Tibial artery (tissue), 4 donors: ENCODE measurements at regions not wholly inside any gene's neighbourhood (a gene's known extent, or its start where the extent isn't known, plus 50 kb on each side); places are given as distances from the start of the nearest gene placed in this dataset.

Source experiments
- DNase-seq, 2 donors: peaks; one replicate each; pipeline ENCODE4 v3.0.0-alpha.2; 2019
- H3K27ac ChIP-seq, 2 donors: fragments of 200-600 bp; sonication (generic) in 1 of 2; 1 replicate in 1 of 2; 2 replicates in 1 of 2; pipeline ENCODE4 v1.5.1; 2018 to 2019; ENCODE audit warnings: mild to moderate bottlenecking in 1 of 2
- H3K27me3 ChIP-seq, 2 donors: fragments of 200-600 bp; sonication (generic) in 1 of 2; one replicate each; pipeline versions ENCODE4 v1.5.1 to v1.6.0; 2016 to 2019
- H3K36me3 ChIP-seq, 3 donors: fragments of 200-600 bp; sonication (generic) in 2 of 3; one replicate each; pipeline ENCODE4 v1.5.1; 2016 to 2019; ENCODE audit warnings: mild to moderate bottlenecking in 2 of 3
- H3K4me1 ChIP-seq, 4 donors: fragments of 200-600 bp; sonication (generic) in 2 of 4; 1 replicate in 3 of 4; 2 replicates in 1 of 4; pipeline ENCODE4 v1.5.1; 2016 to 2019
- H3K4me3 ChIP-seq, 2 donors: fragments of 200-600 bp; sonication (generic) in 1 of 2; 1 replicate in 1 of 2; 2 replicates in 1 of 2; pipeline ENCODE4 v1.5.1; 2018 to 2019; ENCODE audit warnings: mild to moderate bottlenecking in 2 of 2
- H3K9me3 ChIP-seq, 3 donors: fragments of 200-600 bp; sonication (generic) in 1 of 3; one replicate each; pipeline ENCODE4 v1.5.1; 2016 to 2019
- intact Hi-C: fragments of 100-400 bp; cut with DNase I; formaldehyde crosslinking; loops from one replicate; pipeline ENCODE4 v1.15.0; 2023; ENCODE audit warnings: low total_unique reads
- TF ChIP-seq, protein P1 (sequence below), 2 experiments: fragments of 200-600 bp in 1 of 2; fragments of 450-650 bp in 1 of 2; IDR thresholded peaks; one replicate each; pipeline ENCODE4 v1.5.1; 2017 to 2019; ENCODE audit warnings: antibody characterized with exemption in 2 of 2, mild to moderate bottlenecking in 1 of 2, moderate library complexity in 1 of 2

DNA sequence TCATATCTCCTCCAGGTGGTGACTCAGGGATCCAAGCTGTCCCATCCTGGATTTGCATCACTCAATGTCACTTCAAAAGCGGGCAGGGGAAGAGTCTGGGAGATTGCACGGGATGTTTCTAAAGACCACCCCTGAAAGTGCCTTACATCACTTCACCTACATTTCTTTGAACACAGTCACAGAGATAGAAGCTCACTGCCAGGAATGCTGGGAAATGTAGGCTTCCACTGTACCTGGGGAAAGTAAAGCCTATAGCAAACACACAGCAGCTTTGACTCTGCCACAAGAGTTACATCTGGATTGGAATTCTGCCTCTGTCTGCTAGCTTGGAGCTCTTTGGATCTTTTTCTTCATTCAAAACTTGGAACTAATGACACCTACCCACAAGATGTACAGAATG lies 300.9 kb downstream of the WDR11 start:
- no peak for DNase-seq
- Histone ChIP-seq H3K27me3 (no peaks in the 10 kb centered on the region), H3K27ac (no peak overlapping the region), H3K4me1 (peaks cover 0 to 6% (median 0%) of the 10 kb centered on the region in 4 donors), H3K36me3 (no peaks in the 10 kb centered on the region), H3K4me3 (no peak overlapping the region), H3K9me3 (no peaks in the 10 kb centered on the region)
- TF ChIP-seq, protein P1, sequence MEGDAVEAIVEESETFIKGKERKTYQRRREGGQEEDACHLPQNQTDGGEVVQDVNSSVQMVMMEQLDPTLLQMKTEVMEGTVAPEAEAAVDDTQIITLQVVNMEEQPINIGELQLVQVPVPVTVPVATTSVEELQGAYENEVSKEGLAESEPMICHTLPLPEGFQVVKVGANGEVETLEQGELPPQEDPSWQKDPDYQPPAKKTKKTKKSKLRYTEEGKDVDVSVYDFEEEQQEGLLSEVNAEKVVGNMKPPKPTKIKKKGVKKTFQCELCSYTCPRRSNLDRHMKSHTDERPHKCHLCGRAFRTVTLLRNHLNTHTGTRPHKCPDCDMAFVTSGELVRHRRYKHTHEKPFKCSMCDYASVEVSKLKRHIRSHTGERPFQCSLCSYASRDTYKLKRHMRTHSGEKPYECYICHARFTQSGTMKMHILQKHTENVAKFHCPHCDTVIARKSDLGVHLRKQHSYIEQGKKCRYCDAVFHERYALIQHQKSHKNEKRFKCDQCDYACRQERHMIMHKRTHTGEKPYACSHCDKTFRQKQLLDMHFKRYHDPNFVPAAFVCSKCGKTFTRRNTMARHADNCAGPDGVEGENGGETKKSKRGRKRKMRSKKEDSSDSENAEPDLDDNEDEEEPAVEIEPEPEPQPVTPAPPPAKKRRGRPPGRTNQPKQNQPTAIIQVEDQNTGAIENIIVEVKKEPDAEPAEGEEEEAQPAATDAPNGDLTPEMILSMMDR (IDR thresholded peaks at IDR 0.05): no peak
- intact Hi-C loops: no loop called here

DNA sequence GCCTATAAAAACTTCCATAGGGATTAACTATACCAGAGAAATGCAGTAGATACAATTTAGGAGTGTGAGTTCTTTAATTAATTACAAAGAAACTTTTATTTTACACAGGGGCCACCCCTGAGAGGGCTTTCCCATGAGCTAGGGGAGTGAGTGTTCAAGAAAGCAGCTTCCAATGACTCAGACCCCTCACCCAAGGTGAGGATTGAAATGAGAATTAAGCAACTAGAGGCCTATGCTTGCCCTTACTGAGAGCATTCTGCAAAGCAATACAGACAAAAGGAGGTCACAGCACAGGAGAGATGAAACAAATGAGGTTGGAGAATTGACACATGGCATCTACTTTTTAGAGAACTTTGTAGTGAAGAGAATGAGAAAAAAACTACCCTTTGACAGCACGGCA lies 301.8 kb downstream of the WDR11 start:
- Histone ChIP-seq H3K27me3 (no peaks in the 10 kb centered on the region), H3K9me3 (no peaks in the 10 kb centered on the region), H3K4me3 (no peak overlapping the region), H3K36me3 (no peaks in the 10 kb centered on the region), H3K4me1 (peaks cover 0 to 6% (median 0%) of the 10 kb centered on the region in 4 donors), H3K27ac (no peak overlapping the region)
- DNase-seq: no peak
- intact Hi-C loops: no loop called here
- TF ChIP-seq, protein P1 (IDR thresholded peaks at IDR 0.05): no peak

- TF ChIP-seq, protein P1 (IDR thresholded peaks at IDR 0.05): no peak
- Histone ChIP-seq H3K9me3 (no peaks in the 10 kb centered on the region), H3K4me1 (peaks cover 0 to 6% (median 0%) of the 10 kb centered on the region in 4 donors), H3K27me3 (no peaks in the 10 kb centered on the region), H3K36me3 (no peaks in the 10 kb centered on the region), H3K4me3 (no peak overlapping the region), H3K27ac (no peak overlapping the region)
- intact Hi-C loops: no loop called here
- DNase-seq: no peak
These were observed 303.1 kb downstream of the WDR11 start for GRCh38 chr10:121154310-121154709.

- TF ChIP-seq, protein P1 (IDR thresholded peaks at IDR 0.05): no peak
- Histone ChIP-seq H3K36me3 (no peaks in the 10 kb centered on the region), H3K27ac (no peak overlapping the region), H3K27me3 (no peaks in the 10 kb centered on the region), H3K9me3 (no peaks in the 10 kb centered on the region), H3K4me3 (no peak overlapping the region), H3K4me1 (peaks cover 0 to 6% (median 0%) of the 10 kb centered on the region in 4 donors)
- intact Hi-C loops: no loop called here
- no peak for DNase-seq
These were observed 303.7 kb downstream of the WDR11 start for GRCh38 chr10:121154846-121155245.

- intact Hi-C loops: no loop called here
- DNase-seq: no peak
- no peak overlapping the region for H3K27ac ChIP-seq
These were observed 304.7 kb downstream of the WDR11 start for GRCh38 chr10:121155742-121156474.

More at GRCh38 chr10:121155742-121156474, 304.7 kb downstream of the WDR11 start:
- Histone ChIP-seq H3K27me3 (no peaks in the 10 kb centered on the region), H3K4me3 (no peak overlapping the region), H3K4me1 (peaks cover 0 to 6% (median 0%) of the 10 kb centered on the region in 4 donors), H3K9me3 (no peaks in the 10 kb centered on the region), H3K36me3 (no peaks in the 10 kb centered on the region)
- TF ChIP-seq, protein P1 (IDR thresholded peaks at IDR 0.05): no peak
